RWPE2 (cell line): ENCODE measurements at regions not wholly inside any gene's neighbourhood (a gene's known extent, or its start where the extent isn't known, plus 50 kb on each side); places are given as distances from the start of the nearest gene placed in this dataset.

ENCODE experiments used
- ATAC-seq: fragments of 200-7000 bp; cut with Tn5 transposase; 3 replicates; pipeline ENCODE4 v1.9.1; 2021; ENCODE audit warnings: low read depth
- DNase-seq: peaks from one replicate; pipeline ENCODE4 v3.0.0-alpha.2; 2020; ENCODE audit warnings: low spot score
- H3K27ac ChIP-seq: fragments of 450-650 bp; 2 replicates; pipeline ENCODE4 v1.5.1; 2017; ENCODE audit warnings: mild to moderate bottlenecking; ENCODE audit not compliant: poor library complexity, severe bottlenecking
- H3K27me3 ChIP-seq: fragments of 250-450 bp; sonication (Bioruptor Pico); 2 replicates; pipeline ENCODE4 v1.5.1; 2021; ENCODE audit warnings: mild to moderate bottlenecking, moderate library complexity; ENCODE audit not compliant: insufficient read depth, poor library complexity, severe bottlenecking
- H3K36me3 ChIP-seq: fragments of 250-450 bp; sonication (Bioruptor Pico); 2 replicates; pipeline ENCODE4 v1.5.1; 2020; ENCODE audit warnings: low read depth, mild to moderate bottlenecking, moderate library complexity
- H3K4me1 ChIP-seq: fragments of 250-450 bp; sonication (Bioruptor Pico); 2 replicates; pipeline ENCODE4 v1.5.1; 2021; ENCODE audit warnings: mild to moderate bottlenecking, moderate library complexity; ENCODE audit not compliant: insufficient read depth, poor library complexity, severe bottlenecking
- H3K4me3 ChIP-seq: fragments of 250-450 bp; sonication (Bioruptor Pico); 2 replicates; pipeline ENCODE4 v1.5.1; 2021; ENCODE audit warnings: mild to moderate bottlenecking, moderate library complexity; ENCODE audit not compliant: severe bottlenecking
- H3K9me3 ChIP-seq: fragments of 250-450 bp; sonication (Bioruptor Pico); 2 replicates; pipeline ENCODE4 v1.5.1; 2021; ENCODE audit warnings: mild to moderate bottlenecking, moderate library complexity; ENCODE audit not compliant: severe bottlenecking
- TF ChIP-seq, protein P1 (sequence below): fragments of 450-650 bp; IDR thresholded peaks from one replicate; pipeline ENCODE4 v1.5.1; 2017; ENCODE audit warnings: mild to moderate bottlenecking, moderate library complexity; ENCODE audit not compliant: poor library complexity, severe bottlenecking

DNA sequence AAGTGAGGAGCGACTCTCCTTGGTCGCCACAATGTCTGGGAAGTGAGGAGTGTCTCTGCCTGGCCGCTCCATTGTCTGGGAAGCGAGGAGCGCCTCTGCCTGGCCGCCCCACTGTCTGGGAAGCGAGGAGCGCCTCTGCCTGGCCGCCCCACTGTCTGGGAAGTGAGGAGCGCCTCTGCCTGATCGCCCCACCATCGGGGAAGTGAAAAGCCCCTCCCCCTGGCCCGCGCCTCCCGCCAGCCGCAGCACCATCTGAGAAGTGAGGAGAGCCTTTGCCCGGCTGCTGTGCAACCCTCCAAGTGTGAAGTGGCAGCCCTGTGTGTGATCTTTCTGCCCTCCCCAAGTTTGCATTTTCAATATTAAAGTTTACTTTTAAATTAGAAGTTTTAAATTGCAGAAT is 95.0 kb upstream of the PPP2R5A start:
- ATAC-seq: no peak
- Histone ChIP-seq H3K4me1 (no peaks in the 10 kb centered on the region), H3K9me3 (no peaks in the 10 kb centered on the region), H3K36me3 (no peaks in the 10 kb centered on the region), H3K27me3 (no peaks in the 10 kb centered on the region), H3K27ac (no peak overlapping the region), H3K4me3 (no peak overlapping the region)
- TF ChIP-seq, protein P1, sequence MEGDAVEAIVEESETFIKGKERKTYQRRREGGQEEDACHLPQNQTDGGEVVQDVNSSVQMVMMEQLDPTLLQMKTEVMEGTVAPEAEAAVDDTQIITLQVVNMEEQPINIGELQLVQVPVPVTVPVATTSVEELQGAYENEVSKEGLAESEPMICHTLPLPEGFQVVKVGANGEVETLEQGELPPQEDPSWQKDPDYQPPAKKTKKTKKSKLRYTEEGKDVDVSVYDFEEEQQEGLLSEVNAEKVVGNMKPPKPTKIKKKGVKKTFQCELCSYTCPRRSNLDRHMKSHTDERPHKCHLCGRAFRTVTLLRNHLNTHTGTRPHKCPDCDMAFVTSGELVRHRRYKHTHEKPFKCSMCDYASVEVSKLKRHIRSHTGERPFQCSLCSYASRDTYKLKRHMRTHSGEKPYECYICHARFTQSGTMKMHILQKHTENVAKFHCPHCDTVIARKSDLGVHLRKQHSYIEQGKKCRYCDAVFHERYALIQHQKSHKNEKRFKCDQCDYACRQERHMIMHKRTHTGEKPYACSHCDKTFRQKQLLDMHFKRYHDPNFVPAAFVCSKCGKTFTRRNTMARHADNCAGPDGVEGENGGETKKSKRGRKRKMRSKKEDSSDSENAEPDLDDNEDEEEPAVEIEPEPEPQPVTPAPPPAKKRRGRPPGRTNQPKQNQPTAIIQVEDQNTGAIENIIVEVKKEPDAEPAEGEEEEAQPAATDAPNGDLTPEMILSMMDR: no peak
- DNase-seq: no peak

DNA sequence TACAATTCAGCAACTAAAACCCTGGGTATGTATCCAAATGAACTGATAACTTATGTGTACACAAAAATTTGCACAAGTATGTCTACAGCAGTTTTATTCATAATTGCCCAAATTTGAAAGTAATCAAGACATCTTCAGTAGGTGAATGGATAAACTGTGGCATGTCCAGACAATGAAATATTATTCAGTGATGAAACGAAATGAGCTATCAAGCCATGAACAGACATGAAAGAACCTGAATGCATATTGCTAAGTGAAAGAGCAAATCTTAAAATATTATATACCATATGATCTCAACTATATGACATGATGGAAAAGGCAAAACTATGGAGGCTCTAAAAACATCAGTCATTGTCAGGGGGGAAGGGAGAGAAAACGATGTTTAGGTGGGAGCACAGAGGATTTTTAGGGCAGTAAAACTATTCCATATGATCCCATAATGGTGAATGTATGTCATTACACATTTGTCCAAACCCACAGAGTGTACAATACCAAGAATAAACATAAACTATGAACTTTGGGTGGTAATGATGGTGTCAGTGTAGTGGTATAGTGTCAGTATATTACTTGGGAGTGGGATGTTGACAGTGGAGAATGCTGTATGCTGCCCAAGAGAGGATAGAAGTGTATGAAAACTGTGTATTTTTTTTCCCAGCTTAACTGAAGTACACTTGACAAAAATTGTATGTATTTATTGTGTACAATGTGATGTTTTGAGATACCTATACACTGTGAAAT is 92.8 kb upstream of the PPP2R5A start:
- H3K27me3 ChIP-seq: no peaks in the 10 kb centered on the region
- TF ChIP-seq, protein P1: no peak
- no peaks in the 10 kb centered on the region for H3K36me3 ChIP-seq
- ATAC-seq (no peak), DNase-seq (no peak)
- no peak overlapping the region for H3K4me3 ChIP-seq
- no peak overlapping the region for H3K27ac ChIP-seq
- H3K4me1 ChIP-seq: no peaks in the 10 kb centered on the region
- H3K9me3 ChIP-seq: no peaks in the 10 kb centered on the region

DNA sequence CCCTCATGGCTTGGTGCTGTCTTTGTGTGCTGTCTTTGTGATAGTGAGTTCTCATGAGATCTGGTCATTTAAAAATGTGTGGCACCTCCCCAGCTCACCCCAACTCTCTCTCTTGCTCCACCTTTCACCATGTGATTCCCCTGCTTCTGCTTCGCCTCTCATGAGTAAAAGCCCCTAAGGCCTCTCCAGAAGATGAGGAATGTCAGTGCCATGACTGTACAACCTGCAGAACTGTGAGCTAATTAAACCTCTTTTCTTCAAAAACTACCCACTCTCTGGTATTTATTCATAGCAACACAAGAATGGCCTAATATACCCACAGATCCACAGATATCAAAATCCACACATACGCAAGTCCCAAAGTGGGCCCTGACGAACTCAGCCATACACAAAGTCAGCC is 88.9 kb upstream of the PPP2R5A start:
- Histone ChIP-seq H3K27me3 (no peaks in the 10 kb centered on the region), H3K27ac (no peak overlapping the region)
- no peak for DNase-seq

DNA sequence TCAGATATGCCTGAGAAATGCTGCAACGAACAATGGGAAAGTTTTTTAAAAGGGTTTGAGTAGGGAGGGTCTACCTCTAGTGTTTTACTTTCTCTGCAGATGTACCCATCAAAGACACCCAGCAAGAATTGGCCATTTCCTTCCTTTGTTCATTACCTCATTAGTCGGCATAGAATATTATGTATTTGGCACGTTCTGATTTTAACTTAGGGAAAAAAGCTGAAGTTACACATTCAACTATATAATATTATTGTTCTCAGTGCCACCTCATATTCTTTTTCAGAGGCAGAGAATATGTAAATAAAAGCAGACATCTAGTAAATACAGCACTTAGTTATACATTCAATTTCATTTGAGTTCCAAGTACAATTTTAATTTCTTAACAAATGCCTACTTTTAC is 83.7 kb upstream of the PPP2R5A start:
- ATAC-seq (no peak), DNase-seq (no peak)
- TF ChIP-seq, protein P1: no peak
- H3K27me3 ChIP-seq: no peaks in the 10 kb centered on the region
- no peaks in the 10 kb centered on the region for H3K4me1 ChIP-seq
- H3K27ac ChIP-seq: no peak overlapping the region
- H3K4me3 ChIP-seq: no peak overlapping the region
- no peaks in the 10 kb centered on the region for H3K9me3 ChIP-seq
- H3K36me3 ChIP-seq: no peaks in the 10 kb centered on the region

More for the DNA sequence above, 88.9 kb upstream of the PPP2R5A start:
- TF ChIP-seq, protein P1: no peak
- H3K36me3 ChIP-seq: no peaks in the 10 kb centered on the region
- H3K9me3 ChIP-seq: no peaks in the 10 kb centered on the region
- no peaks in the 10 kb centered on the region for H3K4me1 ChIP-seq
- H3K4me3 ChIP-seq: no peak overlapping the region
- no peak for ATAC-seq

DNA sequence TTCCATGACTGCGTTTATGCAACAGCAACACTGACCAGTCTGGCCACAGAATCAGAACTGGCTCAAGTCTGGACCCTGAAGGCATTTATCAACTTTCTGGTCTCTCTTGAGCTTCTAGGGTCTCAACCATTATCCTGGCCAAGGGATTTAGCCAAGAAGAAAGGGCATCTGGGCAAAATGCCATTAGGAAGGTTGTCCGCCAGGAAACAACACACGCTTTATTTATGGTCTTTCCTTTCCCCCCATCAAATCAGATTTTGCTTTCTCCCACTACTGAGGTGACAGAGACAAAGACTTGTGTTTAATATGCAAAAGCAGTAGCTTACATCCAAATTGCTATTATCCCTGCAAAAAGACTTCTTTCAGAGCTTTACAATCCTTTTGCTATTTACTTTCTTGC is 81.6 kb upstream of the PPP2R5A start:
- no peaks in the 10 kb centered on the region for H3K36me3 ChIP-seq
- TF ChIP-seq, protein P1: no peak
- H3K4me3 ChIP-seq: no peak overlapping the region
- H3K27ac ChIP-seq: no peak overlapping the region
- H3K4me1 ChIP-seq: no peaks in the 10 kb centered on the region
- H3K27me3 ChIP-seq: no peaks in the 10 kb centered on the region
- ATAC-seq (no peak), DNase-seq (no peak)
- no peaks in the 10 kb centered on the region for H3K9me3 ChIP-seq
